Endothelial cell of umbilical vein (primary cell): ENCODE measurements at regions not wholly inside any gene's neighbourhood (a gene's known extent, or its start where the extent isn't known, plus 50 kb on each side); places are given as distances from the start of the nearest gene placed in this dataset.

Experiments used
- BruUV-seq: library from RNA; stranded (reverse); fragments of 400-500 nt; replicated peaks from 2 replicates; lab custom pipeline; 2021; lab: Mats Ljungman, UMichigan
- CTCF ChIA-PET: fragments of 300-600, 350-600 bp; sonication (Branson Sonifier 250); formaldehyde crosslinking; loops from one replicate; lab custom pipeline; 2021; ENCODE audit warnings: antibody characterized with exemption, inconsistent platforms; lab: Charles Lee
- POLR2A ChIA-PET: fragments of 300-600, 350-600 bp; sonication (Branson Sonifier 250); formaldehyde crosslinking; loops from one replicate; lab custom pipeline; 2021; ENCODE audit warnings: antibody characterized with exemption, inconsistent platforms; lab: Charles Lee
- DNase-seq: peaks from one replicate; pipeline ENCODE4 v3.0.0-alpha.2; 2011; ENCODE audit warnings: low read depth, low spot score
- FAIRE-seq: peaks from 2 replicates; lab custom pipeline; 2011; peaks lifted over from hg19 to GRCh38; lab: Jason Lieb, UNC
- H2AFZ ChIP-seq: 2 replicates; pipeline ENCODE4 v1.6.0; 2012; ENCODE audit warnings: low read depth, low read length, control low read depth, inconsistent platforms
- H3K27ac ChIP-seq: 2 replicates; pipeline ENCODE4 v1.5.1; 2011; ENCODE audit warnings: low read depth, mild to moderate bottlenecking, control low read depth, low read length, moderate library complexity; ENCODE audit not compliant: insufficient read depth
- H3K27me3 ChIP-seq, 2 experiments: 2 replicates each; pipeline versions ENCODE4 v1.6.0 to v1.6.1; 2011; ENCODE audit warnings: low read length in 2 of 2, mixed read lengths in 1 of 2; ENCODE audit not compliant: control insufficient read depth in 2 of 2, insufficient read depth in 2 of 2
- H3K36me3 ChIP-seq, 2 experiments: 2 replicates in 1 of 2; 3 replicates in 1 of 2; pipeline ENCODE4 v1.5.1; 2011; ENCODE audit warnings: low read length in 2 of 2, mild to moderate bottlenecking in 1 of 2, moderate library complexity in 1 of 2; ENCODE audit not compliant: control insufficient read depth in 2 of 2, insufficient read depth in 2 of 2; ENCODE audit errors: extremely low read depth in 1 of 2
- H3K4me1 ChIP-seq: 3 replicates; pipeline ENCODE4 v1.5.1; 2011; ENCODE audit warnings: mild to moderate bottlenecking, low read length; ENCODE audit not compliant: control insufficient read depth, insufficient read depth; ENCODE audit errors: extremely low read depth
- H3K4me2 ChIP-seq: 2 replicates; pipeline ENCODE4 v1.6.1; 2011; ENCODE audit warnings: low read length, control low read depth, mixed read lengths; ENCODE audit not compliant: insufficient read depth
- H3K4me3 ChIP-seq, 3 experiments: fragments of 200-600 bp in 1 of 3; sonication (generic), shearing (Covaris generic) in 1 of 3; replicated peaks in 1 of 3; 2 replicates each; pipeline ENCODE4 v1.5.1; 2011 to 2016; ENCODE audit warnings: control low read depth in 3 of 3, low read length in 3 of 3, mild to moderate bottlenecking in 2 of 3, inconsistent platforms in 1 of 3, low read depth in 1 of 3, moderate library complexity in 1 of 3; ENCODE audit not compliant: insufficient read depth in 1 of 3
- H3K79me2 ChIP-seq: 2 replicates; pipeline ENCODE4 v1.6.0; 2012; ENCODE audit warnings: low read length, inconsistent platforms; ENCODE audit not compliant: control insufficient read depth, insufficient read depth
- H3K9ac ChIP-seq: replicated peaks from 2 replicates; pipeline ENCODE3; 2011; ENCODE audit warnings: low read length, control low read depth; ENCODE audit not compliant: insufficient read depth; ENCODE audit errors: extremely low read depth
- H3K9me1 ChIP-seq: replicated peaks from 3 replicates; pipeline ENCODE4 v1.6.0; 2011; ENCODE audit warnings: mild to moderate bottlenecking, low read length; ENCODE audit not compliant: control insufficient read depth, insufficient read depth; ENCODE audit errors: extremely low read depth
- H3K9me3 ChIP-seq: replicated peaks from 2 replicates; pipeline ENCODE4 v1.5.1; 2012; ENCODE audit warnings: low read length, inconsistent platforms; ENCODE audit not compliant: control insufficient read depth, insufficient read depth
- H4K20me1 ChIP-seq: replicated peaks from 2 replicates; pipeline ENCODE3; 2011; ENCODE audit warnings: mild to moderate bottlenecking, low read length; ENCODE audit not compliant: control insufficient read depth, insufficient read depth; ENCODE audit errors: extremely low read depth
- EZH2 ChIP-seq: IDR thresholded peaks from 2 replicates; pipeline ENCODE4 v1.6.1; 2012; ENCODE audit warnings: borderline replicate concordance, low read depth, mild to moderate bottlenecking, moderate library complexity, low read length, inconsistent platforms; ENCODE audit not compliant: severe bottlenecking
- FOS ChIP-seq: IDR thresholded peaks from 2 replicates; pipeline ENCODE4 v1.6.1; 2011; ENCODE audit warnings: mild to moderate bottlenecking, low read length, moderate library complexity, borderline replicate concordance; ENCODE audit not compliant: insufficient read depth
- GATA2 ChIP-seq: IDR thresholded peaks from 2 replicates; pipeline ENCODE4 v1.7.0; 2011; ENCODE audit warnings: low read depth, mild to moderate bottlenecking, moderate library complexity, mixed read lengths, low read length; ENCODE audit not compliant: insufficient read length, insufficient read depth
- JUN ChIP-seq: IDR thresholded peaks from 2 replicates; pipeline ENCODE4 v1.6.1; 2011; ENCODE audit warnings: borderline replicate concordance, low read depth; ENCODE audit not compliant: insufficient read length, insufficient read depth
- MYC ChIP-seq: IDR thresholded peaks from one replicate; pipeline ENCODE4 v1.6.1; 2011; ENCODE audit warnings: mild to moderate bottlenecking, low read depth, low read length
- POLR2AphosphoS5 ChIP-seq: IDR thresholded peaks from 2 replicates; pipeline ENCODE4 v1.6.1; 2012; ENCODE audit warnings: low read depth, mild to moderate bottlenecking, control low read depth, low read length, moderate library complexity; ENCODE audit not compliant: insufficient read depth
- dilution Hi-C: fragments of 300-500 bp; cut with MboI; formaldehyde crosslinking; loops from one replicate; pipeline ENCODE4 v1.15.0; 2019; ENCODE audit warnings: low sequenced_read_pairs; ENCODE audit not compliant: extremely low pct_ligation_motif_present
- intact Hi-C: fragments of 100-400 bp; cut with micrococcal nuclease; formaldehyde crosslinking; loops from one replicate; pipeline ENCODE4 v1.10.0; 2022
- TF ChIP-seq, protein P1 (sequence below), 2 donors: IDR thresholded peaks; 1 replicate in 1 of 2; 2 replicates in 1 of 2; pipeline ENCODE4 v1.5.1; 2011; ENCODE audit warnings: low read length in 2 of 2, mild to moderate bottlenecking in 2 of 2, moderate library complexity in 2 of 2, control low read depth in 1 of 2, inconsistent platforms in 1 of 2, low read depth in 1 of 2; ENCODE audit not compliant: insufficient read depth in 1 of 2; ENCODE audit errors: extremely low read depth in 1 of 2
- TF ChIP-seq, protein P2 (sequence below): IDR thresholded peaks from 2 replicates; pipeline ENCODE4 v1.6.1; 2011; ENCODE audit not compliant: insufficient read depth, insufficient read length

DNA sequence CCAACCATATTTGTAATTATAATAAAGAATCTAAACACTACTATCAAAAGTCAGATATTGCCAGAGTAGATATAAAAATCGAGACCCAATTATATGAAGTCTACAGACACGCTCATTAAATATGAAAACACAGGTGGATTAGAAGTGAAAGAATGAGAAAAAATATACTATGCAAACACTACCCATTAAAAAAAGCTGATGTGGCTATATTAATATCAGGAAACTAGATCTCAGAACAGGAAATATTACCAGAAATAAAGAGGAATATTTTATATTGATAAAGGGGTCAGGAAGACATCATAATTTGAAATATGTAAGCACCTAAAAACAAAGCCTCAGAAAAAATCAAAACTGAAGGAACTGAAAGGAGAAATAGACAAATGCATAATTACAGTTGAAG, 88.3 kb downstream of the URB2 start:
- no peak overlapping the region for H3K27ac ChIP-seq
- TF ChIP-seq, protein P1, sequence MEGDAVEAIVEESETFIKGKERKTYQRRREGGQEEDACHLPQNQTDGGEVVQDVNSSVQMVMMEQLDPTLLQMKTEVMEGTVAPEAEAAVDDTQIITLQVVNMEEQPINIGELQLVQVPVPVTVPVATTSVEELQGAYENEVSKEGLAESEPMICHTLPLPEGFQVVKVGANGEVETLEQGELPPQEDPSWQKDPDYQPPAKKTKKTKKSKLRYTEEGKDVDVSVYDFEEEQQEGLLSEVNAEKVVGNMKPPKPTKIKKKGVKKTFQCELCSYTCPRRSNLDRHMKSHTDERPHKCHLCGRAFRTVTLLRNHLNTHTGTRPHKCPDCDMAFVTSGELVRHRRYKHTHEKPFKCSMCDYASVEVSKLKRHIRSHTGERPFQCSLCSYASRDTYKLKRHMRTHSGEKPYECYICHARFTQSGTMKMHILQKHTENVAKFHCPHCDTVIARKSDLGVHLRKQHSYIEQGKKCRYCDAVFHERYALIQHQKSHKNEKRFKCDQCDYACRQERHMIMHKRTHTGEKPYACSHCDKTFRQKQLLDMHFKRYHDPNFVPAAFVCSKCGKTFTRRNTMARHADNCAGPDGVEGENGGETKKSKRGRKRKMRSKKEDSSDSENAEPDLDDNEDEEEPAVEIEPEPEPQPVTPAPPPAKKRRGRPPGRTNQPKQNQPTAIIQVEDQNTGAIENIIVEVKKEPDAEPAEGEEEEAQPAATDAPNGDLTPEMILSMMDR (IDR thresholded peaks at IDR 0.05; ENCODE audit: extremely low read depth in 1 of 2, insufficient read depth in 1 of 2, low read depth in 1 of 2, low read length in 2 of 2): no peak
- TF ChIP-seq EZH2 (no peak), GATA2 (no peak), POLR2AphosphoS5 (no peak), JUN (no peak), MYC (no peak), FOS (no peak)
- TF ChIP-seq, protein P2, sequence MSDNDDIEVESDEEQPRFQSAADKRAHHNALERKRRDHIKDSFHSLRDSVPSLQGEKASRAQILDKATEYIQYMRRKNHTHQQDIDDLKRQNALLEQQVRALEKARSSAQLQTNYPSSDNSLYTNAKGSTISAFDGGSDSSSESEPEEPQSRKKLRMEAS: no peak
- no peak overlapping the region for H3K4me3 ChIP-seq
- DNase-seq (no peak), FAIRE-seq (no peak)
- dilution Hi-C loops: no loop called here
- ChIA-PET POLR2A (no interaction called here), CTCF (interaction anchor here (1.1 to 3.5 kb wide), 5 partner anchors 17 to 597 kb away, joined by 4 to 27 read pairs (median 9); no protein-coding TSS in a partner anchor)
- no TSS peak for BruUV-seq
- H2AFZ ChIP-seq: no peak overlapping the region
- H4K20me1 ChIP-seq: no peaks in the 10 kb centered on the region
- H3K9ac ChIP-seq: no peak overlapping the region
- H3K36me3 ChIP-seq: no peaks in the 10 kb centered on the region
- no peaks in the 10 kb centered on the region for H3K79me2 ChIP-seq
- H3K9me1 ChIP-seq: no peaks in the 10 kb centered on the region
- H3K27me3 ChIP-seq: no peaks in the 10 kb centered on the region
- H3K4me1 ChIP-seq: no peaks in the 10 kb centered on the region
- H3K4me2 ChIP-seq: no peak overlapping the region
- intact Hi-C loops: no loop called here
- H3K9me3 ChIP-seq: no peaks in the 10 kb centered on the region
